GM12892 (cell line): ENCODE measurements at regions not wholly inside any gene's neighbourhood (a gene's known extent, or its start where the extent isn't known, plus 50 kb on each side); places are given as distances from the start of the nearest gene placed in this dataset.

ENCODE experiments used
- POLR2A ChIP-seq: IDR thresholded peaks from 2 replicates; pipeline ENCODE4 v1.6.1; 2011; ENCODE audit warnings: low read depth, low read length, control low read depth
- TAF1 ChIP-seq: IDR thresholded peaks from 2 replicates; pipeline ENCODE4 v1.6.1; 2011; ENCODE audit warnings: low read depth, mild to moderate bottlenecking, control low read depth, low read length, borderline replicate concordance

GRCh38 chr15:61327019-61327631 is 98.0 kb upstream of the RORA start:
- TF ChIP-seq TAF1 (no peak), POLR2A (no peak)
